NCI-H1048 (cell line): ENCODE measurements at regions not wholly inside any gene's neighbourhood (a gene's known extent, or its start where the extent isn't known, plus 50 kb on each side); places are given as distances from the start of the nearest gene placed in this dataset.

ENCODE experiments used
- DNase-seq: peaks from one replicate; lab custom pipeline; 2025; lab: John Stamatoyannopoulos, UW

DNA sequence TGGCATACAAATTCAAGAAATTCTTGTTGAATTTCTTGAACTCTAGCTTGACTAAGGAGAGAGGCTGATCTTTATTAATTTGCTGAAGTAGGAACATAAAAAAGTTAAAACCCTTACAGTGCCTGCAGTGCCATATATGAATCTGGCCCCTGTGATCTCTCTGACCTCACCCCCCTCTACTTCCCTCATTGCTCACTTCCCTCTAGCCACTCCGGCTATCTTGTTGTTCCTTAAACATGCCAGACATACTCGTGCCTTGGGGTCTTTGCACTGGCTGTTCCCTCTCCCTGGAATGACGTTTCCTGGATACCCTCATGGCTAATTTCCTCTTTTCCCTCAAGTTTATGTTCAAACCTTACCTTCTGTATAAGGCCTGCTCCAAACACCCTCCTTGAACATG lies 246.3 kb upstream of the SIX2 start:
- no peak for DNase-seq

DNA sequence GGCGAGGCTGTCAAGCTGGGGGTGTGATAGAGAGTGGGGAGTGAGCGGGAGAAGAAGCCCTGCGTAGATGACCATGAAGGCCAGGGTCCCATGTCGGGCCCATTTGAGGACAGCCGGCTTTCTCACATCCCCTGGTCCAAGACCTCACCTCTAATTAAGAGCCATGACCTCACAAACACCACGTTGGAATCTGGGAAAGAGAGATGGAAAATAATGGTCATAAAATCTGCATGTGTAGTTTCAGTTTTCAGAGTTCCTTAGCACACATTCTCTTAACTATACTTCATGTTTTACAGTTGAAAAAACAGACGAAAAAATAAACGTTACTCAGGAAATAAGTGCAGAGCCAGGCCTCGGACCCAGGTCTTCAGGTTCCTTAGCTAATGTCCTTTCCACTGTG lies 244.8 kb upstream of the SIX2 start:
- DNase-seq, result no peak

DNA sequence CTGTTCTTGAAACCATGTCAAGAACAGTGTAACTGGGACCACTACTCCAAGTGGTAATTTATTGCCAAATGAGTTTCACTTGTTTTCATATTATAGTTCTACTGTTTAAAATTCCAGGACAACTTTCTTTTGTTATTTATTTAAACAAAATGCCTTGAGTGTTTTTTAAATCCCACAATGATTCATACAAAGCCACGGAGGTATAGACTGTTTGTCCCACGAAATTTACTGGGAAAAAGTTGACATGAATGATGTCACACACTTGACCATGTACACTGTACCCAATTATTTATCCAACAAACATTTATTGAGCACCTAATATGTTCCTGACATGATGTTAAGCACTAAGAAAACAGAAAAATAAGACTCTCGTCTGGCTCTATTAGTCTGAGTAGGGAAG lies 243.9 kb upstream of the SIX2 start:
- DNase-seq, result no peak

DNA sequence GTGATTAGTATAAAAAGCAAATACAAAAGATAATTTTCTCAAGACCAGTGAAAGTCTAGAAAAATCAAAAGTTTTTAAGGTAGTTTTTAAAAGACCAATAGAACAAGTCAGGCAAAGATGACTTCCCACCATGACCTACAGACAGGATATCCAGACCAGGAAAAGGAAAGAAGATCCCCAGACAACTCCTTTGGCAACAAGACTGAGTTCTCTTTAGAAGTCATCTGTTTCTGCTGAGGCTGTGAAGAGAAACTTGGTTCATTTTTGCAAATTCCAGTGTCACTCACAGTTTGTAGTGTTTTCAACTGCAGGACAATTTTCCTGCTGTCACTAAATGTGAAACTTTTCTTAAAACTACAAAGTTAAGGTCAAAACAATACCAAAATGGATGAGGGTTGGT lies 240.9 kb upstream of the SIX2 start:
- DNase-seq, result no peak

DNA sequence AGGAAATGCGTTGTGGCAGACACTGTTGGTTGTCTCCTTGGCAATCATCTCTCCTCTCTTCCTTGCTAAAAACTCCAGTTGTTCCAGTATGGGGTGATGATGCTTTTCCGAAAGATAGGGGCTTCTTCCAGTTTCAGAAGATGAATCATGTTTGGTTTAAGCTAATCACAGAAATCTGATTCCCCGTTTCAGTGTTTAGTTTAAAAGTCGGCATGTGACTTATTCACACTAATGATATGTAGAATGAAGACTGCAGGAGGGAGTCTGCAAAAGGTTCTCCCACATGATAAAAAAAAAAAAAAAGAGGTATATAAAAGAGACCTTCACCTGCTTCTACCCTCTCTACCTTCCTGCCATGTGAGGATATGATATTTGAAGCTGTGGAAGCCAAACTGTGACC lies 239.0 kb upstream of the SIX2 start:
- DNase-seq, result no peak

DNA sequence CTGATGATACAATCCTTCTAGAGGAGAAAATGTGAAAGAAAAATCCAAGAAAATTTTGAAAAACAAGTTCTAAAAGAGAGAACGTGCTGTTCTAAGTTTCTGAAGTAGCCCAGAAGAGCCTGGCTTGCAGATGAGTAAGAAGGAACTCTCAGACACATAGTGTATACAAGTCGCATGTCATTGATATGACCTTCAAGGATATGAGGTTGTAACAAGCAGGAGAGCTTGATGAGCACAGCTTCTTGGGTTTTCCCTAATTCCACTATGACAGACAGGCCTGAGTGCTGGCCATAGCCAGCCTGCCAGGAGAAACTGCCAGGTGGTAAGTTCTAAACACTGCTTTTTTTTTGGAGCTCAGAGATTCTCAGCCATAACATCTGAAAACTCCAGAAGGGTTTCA lies 235.7 kb upstream of the SIX2 start:
- no peak for DNase-seq

DNA sequence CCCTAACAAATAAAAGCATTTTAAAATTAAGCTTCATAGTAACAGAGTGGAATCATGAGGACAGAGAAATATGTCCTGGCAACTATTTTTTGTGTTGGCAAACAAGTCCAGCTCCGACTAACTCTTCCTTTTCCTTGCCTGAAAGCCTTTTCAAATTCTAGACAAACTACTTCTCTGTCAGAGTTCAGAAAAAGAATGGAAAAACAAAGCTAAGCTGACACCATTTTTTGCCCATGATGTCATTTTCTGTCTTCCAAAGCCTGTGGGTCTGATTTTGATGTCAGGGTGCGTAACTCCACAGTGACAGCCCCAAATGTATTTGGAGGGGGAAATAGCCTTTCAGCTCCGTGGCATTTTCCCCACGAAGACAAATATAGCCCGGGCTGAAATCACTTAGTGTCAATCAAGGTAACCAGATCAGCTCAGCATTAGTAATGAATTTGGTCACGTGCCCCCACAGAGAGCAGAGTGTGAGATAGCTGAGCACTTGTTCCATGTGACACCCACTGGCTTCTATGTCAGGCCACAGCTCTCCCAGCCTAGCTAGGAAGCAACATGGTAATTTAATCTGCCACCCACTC lies 233.0 kb upstream of the SIX2 start:
- DNase-seq, result no peak

GRCh38 chr2:45241061-45241561 lies 231.9 kb upstream of the SIX2 start:
- DNase-seq, result no peak

GRCh38 chr2:45237850-45238542 lies 228.7 kb upstream of the SIX2 start:
- no peak for DNase-seq

DNA sequence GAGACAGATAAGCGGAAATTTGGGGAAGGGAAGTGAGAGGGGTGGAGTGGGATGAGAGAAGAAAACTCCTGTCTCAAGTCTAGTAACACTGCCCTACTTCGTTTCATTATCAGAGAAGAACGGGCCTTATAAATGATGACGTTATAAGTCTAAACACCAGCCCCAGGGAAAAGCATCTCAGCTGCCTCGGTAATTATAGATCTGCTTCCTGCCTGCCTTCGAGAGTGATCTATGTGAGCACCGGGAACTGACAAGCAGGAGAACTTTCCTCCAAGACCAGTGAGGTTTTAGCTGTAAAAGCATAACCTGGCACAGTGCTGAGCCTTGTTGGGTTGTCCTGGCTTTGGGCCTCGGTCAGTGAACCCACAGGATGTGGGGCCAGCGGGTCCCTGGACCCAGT lies 227.9 kb upstream of the SIX2 start:
- no peak for DNase-seq

- no peak for DNase-seq
Measured at GRCh38 chr2:45236268-45236667, 227.0 kb upstream of the SIX2 start.

DNA sequence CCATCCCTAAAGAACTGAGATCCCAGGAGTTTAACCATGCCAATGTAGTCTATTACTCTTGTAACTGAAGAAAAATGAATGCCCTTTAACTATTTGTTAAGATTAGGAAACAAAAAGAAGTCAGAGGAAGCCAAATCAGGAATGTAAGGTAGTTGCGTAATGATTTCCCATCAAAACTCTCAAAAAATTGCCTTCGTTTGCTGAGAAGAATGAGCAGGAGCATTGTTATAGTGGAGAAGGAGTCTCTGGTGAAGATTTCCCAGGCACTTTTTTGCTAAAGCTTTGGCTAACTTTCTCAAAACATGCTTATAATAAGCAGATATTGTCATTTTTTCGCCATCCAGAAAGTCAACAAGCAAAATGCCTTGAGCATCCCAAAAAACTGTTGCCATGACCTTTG lies 224.0 kb upstream of the SIX2 start:
- no peak for DNase-seq

GRCh38 chr2:45232818-45233217 lies 223.6 kb upstream of the SIX2 start:
- DNase-seq, result no peak

DNA sequence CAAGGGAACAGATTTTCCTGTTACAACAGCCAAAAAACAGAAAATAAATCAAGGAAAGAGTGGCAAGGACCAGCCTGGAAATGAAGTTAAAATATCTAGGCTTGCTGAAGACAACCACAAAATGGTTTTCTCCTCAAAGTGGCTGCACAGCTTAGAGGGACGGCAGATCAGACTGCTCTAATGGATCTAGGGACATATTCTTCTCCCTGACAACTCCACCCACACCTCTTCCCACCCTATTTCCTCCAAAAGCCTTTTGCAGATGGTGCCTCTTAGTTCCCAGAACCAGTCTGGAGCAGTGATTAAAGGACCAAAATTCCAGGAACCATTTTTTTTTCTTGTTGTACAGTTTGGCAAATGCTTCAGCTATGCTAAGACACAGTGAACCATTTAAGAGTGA lies 220.2 kb upstream of the SIX2 start:
- DNase-seq, result no peak

- no peak for DNase-seq
Measured at GRCh38 chr2:45227347-45227746, 218.1 kb upstream of the SIX2 start.

GRCh38 chr2:45224993-45225380 lies 215.7 kb upstream of the SIX2 start:
- no peak for DNase-seq

DNA sequence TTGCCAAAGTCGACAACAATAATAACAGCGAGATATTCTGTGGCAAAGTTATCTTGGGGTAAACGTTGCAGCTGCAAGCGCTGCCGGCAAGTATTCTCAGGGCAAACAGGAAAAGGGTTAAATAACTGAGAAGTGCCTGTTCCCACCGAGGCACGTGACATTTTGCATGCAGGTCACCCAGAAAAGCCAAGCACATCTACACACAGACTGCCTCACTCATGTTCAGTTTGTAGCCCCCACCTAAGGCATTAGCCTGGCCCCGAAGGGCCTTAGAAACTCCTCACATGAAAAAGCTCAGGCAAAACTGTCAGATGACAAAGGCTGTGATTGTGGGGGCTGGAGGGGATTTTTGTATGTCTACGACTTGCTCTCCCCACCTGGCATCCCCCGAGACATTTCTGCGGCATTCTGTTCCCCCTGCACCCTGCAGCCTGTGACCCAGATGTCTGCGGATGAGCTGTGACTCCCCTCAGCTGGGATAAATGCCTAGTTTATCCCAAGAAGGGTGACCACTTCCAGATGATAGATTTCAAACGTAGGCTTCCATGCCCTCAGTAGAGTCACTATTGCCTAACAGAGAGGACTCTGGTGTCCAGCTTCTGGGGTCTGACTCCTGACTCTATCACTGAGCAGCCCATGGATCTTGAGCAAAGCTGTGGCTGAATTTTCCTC lies 215.2 kb upstream of the SIX2 start:
- no peak for DNase-seq

GRCh38 chr2:45223531-45223930 lies 214.3 kb upstream of the SIX2 start:
- no peak for DNase-seq

DNA sequence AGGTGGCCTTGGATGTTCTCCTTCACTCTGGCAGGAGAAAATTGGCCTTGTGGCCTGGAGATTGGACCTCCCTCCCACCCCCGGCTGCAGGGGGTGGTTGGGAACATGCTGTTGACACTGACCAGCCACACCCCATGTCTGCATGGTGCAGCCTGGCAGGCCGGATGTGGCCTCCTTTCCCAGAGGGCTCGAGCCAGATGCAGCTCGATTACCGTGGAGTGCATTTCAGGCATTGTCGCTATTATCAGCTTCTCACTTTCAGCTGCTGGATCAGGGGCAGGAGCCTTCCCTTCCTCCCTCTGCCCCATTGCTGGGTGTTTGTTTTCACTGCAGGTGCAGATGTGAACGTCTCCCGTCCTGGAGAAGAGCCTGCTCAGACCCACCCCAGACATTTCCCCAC lies 211.0 kb upstream of the SIX2 start:
- DNase-seq, result no peak

- DNase-seq, result no peak
Measured at GRCh38 chr2:45218931-45219339, 209.7 kb upstream of the SIX2 start.

DNA sequence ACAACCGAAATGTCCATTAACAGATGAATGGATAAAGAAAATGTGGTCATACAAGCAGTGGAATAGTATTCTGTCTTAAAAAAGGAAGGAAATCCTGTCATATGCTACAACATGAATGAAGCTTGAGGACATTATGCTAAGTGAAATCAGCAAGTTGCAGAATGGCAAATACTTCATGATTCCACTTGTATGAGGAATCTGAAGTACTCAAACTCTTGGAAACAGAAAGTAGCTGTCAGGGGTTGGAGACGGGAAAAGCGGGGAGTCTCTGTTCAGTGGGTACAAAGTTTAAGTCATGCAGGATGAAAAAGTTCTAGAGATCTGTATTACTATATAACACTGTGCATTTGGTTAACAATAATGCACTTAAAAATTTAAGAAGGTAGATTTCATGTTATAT lies 209.0 kb upstream of the SIX2 start:
- DNase-seq, result no peak

DNA sequence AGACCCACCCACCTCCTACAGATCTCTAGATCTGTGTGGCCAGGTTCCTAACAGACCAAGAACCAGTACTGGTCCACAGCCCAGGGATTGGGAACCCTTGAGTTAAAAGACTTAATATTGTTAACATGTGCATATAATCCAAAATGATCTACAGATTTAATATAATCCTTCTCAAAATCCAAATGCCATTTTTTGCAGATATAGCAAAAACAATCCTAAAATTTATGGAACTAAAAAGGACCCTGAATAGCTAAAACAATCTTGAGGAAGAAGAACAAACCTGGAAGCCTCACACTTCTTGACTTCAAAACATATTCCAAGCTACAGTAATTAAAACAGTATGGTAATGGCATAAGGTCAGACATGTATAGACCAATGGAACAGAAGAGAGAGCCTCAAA lies 206.9 kb upstream of the SIX2 start:
- DNase-seq, result no peak

DNA sequence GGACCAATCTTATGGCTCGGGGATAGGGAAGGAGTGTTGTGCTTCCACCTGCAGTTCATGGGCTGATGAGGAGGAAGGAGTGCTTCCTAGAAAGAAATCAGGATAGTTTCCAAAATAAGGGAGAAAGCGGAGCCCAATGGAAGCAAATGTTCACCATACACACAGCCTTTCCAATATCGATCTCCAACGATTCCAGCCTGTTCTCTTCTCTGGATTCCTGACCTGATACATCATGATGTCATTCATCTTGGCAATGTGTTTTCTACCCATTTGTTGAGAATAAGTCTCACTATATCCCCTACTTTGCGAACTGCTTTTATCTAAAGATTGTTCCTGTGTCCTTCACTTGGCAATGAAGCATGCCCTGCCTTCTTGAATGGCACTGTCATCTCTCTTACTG lies 205.3 kb upstream of the SIX2 start:
- DNase-seq, result no peak
